ENCODE measurements at regions not wholly inside any gene's neighbourhood (a gene's known extent, or its start where the extent isn't known, plus 50 kb on each side); places are given as distances from the start of the nearest gene placed in this dataset.

DNA sequence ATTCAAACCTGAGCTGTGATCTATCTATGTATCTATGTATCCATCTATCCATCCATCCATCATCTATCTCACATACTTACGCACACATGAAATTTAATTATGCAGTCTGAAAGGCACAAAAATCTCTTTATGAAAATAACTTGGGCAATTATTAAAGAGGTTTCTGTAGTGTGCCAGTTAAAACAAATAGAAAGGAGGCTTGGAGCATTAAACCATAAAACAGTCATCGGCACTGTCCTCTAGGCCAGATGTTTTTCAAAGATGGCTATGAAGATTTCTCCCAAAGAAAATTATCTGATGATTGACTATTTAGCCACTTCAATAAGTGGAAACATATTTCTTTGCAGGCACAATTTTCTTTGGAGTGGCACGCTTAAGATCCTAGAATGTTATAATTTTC, 392.5 kb upstream of the RPS23 start:
- ChIA-PET CTCF (no interaction called here), POLR2A (no interaction called here)
- TF ChIP-seq, protein P1, sequence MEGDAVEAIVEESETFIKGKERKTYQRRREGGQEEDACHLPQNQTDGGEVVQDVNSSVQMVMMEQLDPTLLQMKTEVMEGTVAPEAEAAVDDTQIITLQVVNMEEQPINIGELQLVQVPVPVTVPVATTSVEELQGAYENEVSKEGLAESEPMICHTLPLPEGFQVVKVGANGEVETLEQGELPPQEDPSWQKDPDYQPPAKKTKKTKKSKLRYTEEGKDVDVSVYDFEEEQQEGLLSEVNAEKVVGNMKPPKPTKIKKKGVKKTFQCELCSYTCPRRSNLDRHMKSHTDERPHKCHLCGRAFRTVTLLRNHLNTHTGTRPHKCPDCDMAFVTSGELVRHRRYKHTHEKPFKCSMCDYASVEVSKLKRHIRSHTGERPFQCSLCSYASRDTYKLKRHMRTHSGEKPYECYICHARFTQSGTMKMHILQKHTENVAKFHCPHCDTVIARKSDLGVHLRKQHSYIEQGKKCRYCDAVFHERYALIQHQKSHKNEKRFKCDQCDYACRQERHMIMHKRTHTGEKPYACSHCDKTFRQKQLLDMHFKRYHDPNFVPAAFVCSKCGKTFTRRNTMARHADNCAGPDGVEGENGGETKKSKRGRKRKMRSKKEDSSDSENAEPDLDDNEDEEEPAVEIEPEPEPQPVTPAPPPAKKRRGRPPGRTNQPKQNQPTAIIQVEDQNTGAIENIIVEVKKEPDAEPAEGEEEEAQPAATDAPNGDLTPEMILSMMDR (IDR thresholded peaks at IDR 0.05): no peak
- Mint-ChIP-seq H3K4me3 (no peak overlapping the region), H3K36me3 (ENCODE audit: low read depth) (peaks cover 3% of the 10 kb centered on the region), H3K4me1 (ENCODE audit: low read depth) (peaks cover 21% of the 10 kb centered on the region), H3K27me3 (peaks cover 10% of the 10 kb centered on the region), H3K9me3 (peaks cover 10% of the 10 kb centered on the region), H3K27ac (no peak overlapping the region)
- no peak for DNase-seq
- ATAC-seq: no peak
- intact Hi-C loops (cut with micrococcal nuclease): no loop called here

DNA sequence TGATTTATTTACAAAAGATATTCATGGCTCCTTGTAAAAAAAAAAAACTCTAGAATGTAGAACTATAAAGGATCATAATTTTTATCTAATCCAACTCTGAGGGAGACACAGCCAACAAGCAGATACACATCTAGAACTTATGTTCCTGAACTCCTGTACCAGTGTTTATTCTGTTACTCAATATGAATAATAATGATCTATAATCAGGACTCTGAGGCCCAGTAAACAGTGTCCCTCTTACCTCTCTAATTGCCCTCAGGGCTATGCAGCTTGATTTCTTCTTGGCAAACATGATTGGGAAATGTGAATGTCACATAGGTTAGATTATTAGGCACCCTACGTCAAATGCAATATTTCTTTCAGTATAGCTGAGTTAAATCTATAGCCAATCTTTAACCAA, 391.6 kb upstream of the RPS23 start:
- intact Hi-C loops (cut with micrococcal nuclease): no loop called here
- no peak overlapping the region for H3K4me3 Mint-ChIP-seq
- TF ChIP-seq, protein P1 (IDR thresholded peaks at IDR 0.05): no peak
- DNase-seq (no peak), ATAC-seq (no peak)
- no peaks in the 10 kb centered on the region for H3K36me3 Mint-ChIP-seq (ENCODE audit: low read depth)
- H3K27ac Mint-ChIP-seq: no peak overlapping the region
- H3K9me3 Mint-ChIP-seq: peaks cover 5% of the 10 kb centered on the region
- H3K27me3 Mint-ChIP-seq: peaks cover 10% of the 10 kb centered on the region
- CTCF ChIA-PET: interaction anchor here (1.6 kb wide), 1 partner anchor 24 kb away, joined by 3 read pairs; no protein-coding TSS in a partner anchor
- POLR2A ChIA-PET: no interaction called here
- peaks cover 15% of the 10 kb centered on the region for H3K4me1 Mint-ChIP-seq (ENCODE audit: low read depth)

DNA sequence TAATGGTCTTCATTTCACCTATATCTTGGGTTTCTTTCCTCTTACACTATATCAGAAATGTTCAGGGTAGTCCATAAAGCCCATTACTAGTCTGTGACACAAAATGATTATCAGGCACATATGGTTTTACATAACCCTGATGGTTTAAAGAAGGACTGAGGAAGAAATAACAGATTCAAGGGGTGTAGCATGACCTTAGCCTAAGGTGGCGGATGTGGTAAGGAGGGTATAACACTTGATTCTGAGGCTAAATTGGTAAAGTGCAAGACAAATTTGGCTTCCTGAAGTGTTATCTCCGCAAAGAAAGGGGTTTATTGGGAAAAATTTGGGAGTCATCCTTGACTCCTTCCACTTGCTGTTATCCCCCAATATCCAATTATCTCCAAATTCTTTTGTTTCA, 388.2 kb upstream of the RPS23 start:
- no peak overlapping the region for H3K4me3 Mint-ChIP-seq
- TF ChIP-seq, protein P1 (IDR thresholded peaks at IDR 0.05): no peak
- DNase-seq (no peak), ATAC-seq (no peak)
- ChIA-PET CTCF (interaction anchor here (1.1 kb wide), 1 partner anchor 19 kb away, joined by 3 read pairs; no protein-coding TSS in a partner anchor), POLR2A (no interaction called here)
- peaks cover 6% of the 10 kb centered on the region for H3K27me3 Mint-ChIP-seq
- no peaks in the 10 kb centered on the region for H3K36me3 Mint-ChIP-seq (ENCODE audit: low read depth)
- no peaks in the 10 kb centered on the region for H3K4me1 Mint-ChIP-seq (ENCODE audit: low read depth)
- intact Hi-C loops (cut with micrococcal nuclease): no loop called here
- no peak overlapping the region for H3K27ac Mint-ChIP-seq
- H3K9me3 Mint-ChIP-seq: no peaks in the 10 kb centered on the region

DNA sequence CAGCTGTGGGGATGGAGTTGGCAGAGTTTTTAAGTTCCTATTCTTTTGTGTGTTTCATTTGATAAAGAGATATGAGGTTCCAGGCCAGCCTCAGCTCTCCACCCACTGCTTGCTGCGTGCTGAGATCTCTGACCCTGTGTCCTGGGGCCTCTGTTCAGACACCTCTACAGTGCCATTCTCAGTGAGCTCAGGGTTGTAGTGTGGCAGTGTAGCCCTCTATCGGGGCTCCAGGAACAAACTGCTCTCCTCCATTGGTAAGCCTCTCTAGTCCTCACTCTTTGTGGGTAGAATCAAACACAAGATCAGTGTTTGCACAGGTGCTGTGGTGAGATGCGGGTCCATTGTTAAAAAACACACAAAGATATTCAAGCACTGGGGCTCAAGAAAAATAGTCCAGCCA, 386.6 kb upstream of the RPS23 start:
- H3K4me1 Mint-ChIP-seq (ENCODE audit: low read depth): no peaks in the 10 kb centered on the region
- no peaks in the 10 kb centered on the region for H3K36me3 Mint-ChIP-seq (ENCODE audit: low read depth)
- peaks cover 6% of the 10 kb centered on the region for H3K27me3 Mint-ChIP-seq
- no peaks in the 10 kb centered on the region for H3K9me3 Mint-ChIP-seq
- TF ChIP-seq, protein P1 (IDR thresholded peaks at IDR 0.05): no peak
- intact Hi-C loops (cut with micrococcal nuclease): no loop called here
- no peak overlapping the region for H3K27ac Mint-ChIP-seq
- no peak for DNase-seq
- POLR2A ChIA-PET: no interaction called here
- H3K4me3 Mint-ChIP-seq: no peak overlapping the region
- CTCF ChIA-PET: interaction anchor here (1.2 kb wide), 1 partner anchor 9 kb away, joined by 3 read pairs; no protein-coding TSS in a partner anchor
- no peak for ATAC-seq

DNA sequence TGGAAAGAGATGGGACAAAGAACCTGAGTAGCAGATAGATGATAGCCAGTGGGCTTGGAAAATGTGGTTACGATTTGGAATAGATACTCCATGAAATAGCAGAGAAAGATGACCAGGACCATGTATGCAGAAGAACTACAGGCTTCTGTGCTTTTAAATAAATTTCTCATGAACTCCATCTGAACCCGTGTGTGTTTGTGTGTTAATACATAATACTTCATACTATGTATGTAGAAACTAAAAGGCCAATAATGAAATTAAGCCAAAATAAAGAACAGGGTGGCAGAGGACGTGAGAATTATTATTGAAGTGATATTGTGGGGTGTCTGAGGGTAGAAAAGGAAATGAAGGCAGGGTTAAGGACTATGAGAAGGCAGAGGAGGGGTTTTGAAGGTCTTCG, 385.1 kb upstream of the RPS23 start:
- H3K9me3 Mint-ChIP-seq: no peaks in the 10 kb centered on the region
- H3K27ac Mint-ChIP-seq: no peak overlapping the region
- intact Hi-C loops (cut with micrococcal nuclease): no loop called here
- CTCF ChIA-PET: no interaction called here
- H3K36me3 Mint-ChIP-seq (ENCODE audit: low read depth): no peaks in the 10 kb centered on the region
- POLR2A ChIA-PET: no interaction called here
- no peaks in the 10 kb centered on the region for H3K4me1 Mint-ChIP-seq (ENCODE audit: low read depth)
- ATAC-seq: no peak
- TF ChIP-seq, protein P1 (IDR thresholded peaks at IDR 0.05): no peak
- DNase-seq: no peak
- H3K4me3 Mint-ChIP-seq: no peak overlapping the region
- H3K27me3 Mint-ChIP-seq: peaks cover 4% of the 10 kb centered on the region
